ENCODE measurements at regions not wholly inside any gene's neighbourhood (a gene's known extent, or its start where the extent isn't known, plus 50 kb on each side); places are given as distances from the start of the nearest gene placed in this dataset.

DNA sequence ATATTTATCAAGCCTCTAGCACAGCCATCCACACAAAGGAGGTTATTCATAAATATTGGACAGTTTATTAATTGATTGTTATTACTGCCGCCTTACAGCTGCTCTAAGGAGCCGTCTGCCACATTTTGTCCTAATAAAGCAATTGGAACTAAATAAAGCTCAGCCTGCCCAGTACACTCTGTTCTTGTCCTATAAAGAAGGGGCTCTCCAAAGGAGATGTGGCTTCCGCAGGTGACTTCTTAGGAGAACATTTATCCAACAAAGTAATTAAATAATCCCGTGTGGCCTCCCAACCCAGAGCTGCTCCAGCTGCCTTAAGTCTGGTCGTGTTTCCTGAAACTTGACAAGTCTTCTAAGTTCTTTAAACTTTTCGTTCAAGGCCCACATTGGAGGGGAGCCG lies 497.7 kb downstream of the NPHP4 start:
- H3K27me3 ChIP-seq (ENCODE audit: insufficient read depth): no peaks in the 10 kb centered on the region
- 0 out of 3 replicates have a peak, but pooled peaks cover 3% of the 10 kb centered on the region for H3K4me1 Mint-ChIP-seq
- H4K20me1 ChIP-seq (replicated peaks; ENCODE audit: insufficient read depth): no peaks in the 10 kb centered on the region
- no peaks in the 10 kb centered on the region for H3K4me1 ChIP-seq (ENCODE audit: insufficient read depth)
- ATAC-seq (no peak), DNase-seq (ENCODE audit: low spot score) (no peak)
- no peak overlapping the region for H3K4me2 ChIP-seq
- no peaks in the 10 kb centered on the region for H3K9me2 ChIP-seq (ENCODE audit: insufficient read depth)
- no peak overlapping the region for H3K4me3 ChIP-seq
- H3K36me3 ChIP-seq (ENCODE audit: insufficient read depth): no peaks in the 10 kb centered on the region
- no peaks in the 10 kb centered on the region for H3K36me3 Mint-ChIP-seq (ENCODE audit: low read depth)
- H3K27ac Mint-ChIP-seq: no peak overlapping the region
- H3K27ac ChIP-seq (ENCODE audit: low read depth): no peak overlapping the region
- no peak for TF ChIP-seq ZNF114 (CRISPR knock-in tag; IDR thresholded peaks at IDR 0.05)
- TF ChIP-seq, protein P1, sequence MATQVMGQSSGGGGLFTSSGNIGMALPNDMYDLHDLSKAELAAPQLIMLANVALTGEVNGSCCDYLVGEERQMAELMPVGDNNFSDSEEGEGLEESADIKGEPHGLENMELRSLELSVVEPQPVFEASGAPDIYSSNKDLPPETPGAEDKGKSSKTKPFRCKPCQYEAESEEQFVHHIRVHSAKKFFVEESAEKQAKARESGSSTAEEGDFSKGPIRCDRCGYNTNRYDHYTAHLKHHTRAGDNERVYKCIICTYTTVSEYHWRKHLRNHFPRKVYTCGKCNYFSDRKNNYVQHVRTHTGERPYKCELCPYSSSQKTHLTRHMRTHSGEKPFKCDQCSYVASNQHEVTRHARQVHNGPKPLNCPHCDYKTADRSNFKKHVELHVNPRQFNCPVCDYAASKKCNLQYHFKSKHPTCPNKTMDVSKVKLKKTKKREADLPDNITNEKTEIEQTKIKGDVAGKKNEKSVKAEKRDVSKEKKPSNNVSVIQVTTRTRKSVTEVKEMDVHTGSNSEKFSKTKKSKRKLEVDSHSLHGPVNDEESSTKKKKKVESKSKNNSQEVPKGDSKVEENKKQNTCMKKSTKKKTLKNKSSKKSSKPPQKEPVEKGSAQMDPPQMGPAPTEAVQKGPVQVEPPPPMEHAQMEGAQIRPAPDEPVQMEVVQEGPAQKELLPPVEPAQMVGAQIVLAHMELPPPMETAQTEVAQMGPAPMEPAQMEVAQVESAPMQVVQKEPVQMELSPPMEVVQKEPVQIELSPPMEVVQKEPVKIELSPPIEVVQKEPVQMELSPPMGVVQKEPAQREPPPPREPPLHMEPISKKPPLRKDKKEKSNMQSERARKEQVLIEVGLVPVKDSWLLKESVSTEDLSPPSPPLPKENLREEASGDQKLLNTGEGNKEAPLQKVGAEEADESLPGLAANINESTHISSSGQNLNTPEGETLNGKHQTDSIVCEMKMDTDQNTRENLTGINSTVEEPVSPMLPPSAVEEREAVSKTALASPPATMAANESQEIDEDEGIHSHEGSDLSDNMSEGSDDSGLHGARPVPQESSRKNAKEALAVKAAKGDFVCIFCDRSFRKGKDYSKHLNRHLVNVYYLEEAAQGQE (IDR thresholded peaks at IDR 0.05; ENCODE audit: unreplicated experiment): no peak
- TF ChIP-seq, protein P2, sequence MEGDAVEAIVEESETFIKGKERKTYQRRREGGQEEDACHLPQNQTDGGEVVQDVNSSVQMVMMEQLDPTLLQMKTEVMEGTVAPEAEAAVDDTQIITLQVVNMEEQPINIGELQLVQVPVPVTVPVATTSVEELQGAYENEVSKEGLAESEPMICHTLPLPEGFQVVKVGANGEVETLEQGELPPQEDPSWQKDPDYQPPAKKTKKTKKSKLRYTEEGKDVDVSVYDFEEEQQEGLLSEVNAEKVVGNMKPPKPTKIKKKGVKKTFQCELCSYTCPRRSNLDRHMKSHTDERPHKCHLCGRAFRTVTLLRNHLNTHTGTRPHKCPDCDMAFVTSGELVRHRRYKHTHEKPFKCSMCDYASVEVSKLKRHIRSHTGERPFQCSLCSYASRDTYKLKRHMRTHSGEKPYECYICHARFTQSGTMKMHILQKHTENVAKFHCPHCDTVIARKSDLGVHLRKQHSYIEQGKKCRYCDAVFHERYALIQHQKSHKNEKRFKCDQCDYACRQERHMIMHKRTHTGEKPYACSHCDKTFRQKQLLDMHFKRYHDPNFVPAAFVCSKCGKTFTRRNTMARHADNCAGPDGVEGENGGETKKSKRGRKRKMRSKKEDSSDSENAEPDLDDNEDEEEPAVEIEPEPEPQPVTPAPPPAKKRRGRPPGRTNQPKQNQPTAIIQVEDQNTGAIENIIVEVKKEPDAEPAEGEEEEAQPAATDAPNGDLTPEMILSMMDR (conservative IDR thresholded peaks at IDR 0.05; ENCODE audit: low read depth in 2 of 2): no peak
- TF ChIP-seq EZH2phosphoT487 (IDR thresholded peaks at IDR 0.05; ENCODE audit: unreplicated experiment): no peak
- no peak for TF ChIP-seq JUNB (IDR thresholded peaks at IDR 0.05; ENCODE audit: unreplicated experiment)
- TF ChIP-seq, protein P3, sequence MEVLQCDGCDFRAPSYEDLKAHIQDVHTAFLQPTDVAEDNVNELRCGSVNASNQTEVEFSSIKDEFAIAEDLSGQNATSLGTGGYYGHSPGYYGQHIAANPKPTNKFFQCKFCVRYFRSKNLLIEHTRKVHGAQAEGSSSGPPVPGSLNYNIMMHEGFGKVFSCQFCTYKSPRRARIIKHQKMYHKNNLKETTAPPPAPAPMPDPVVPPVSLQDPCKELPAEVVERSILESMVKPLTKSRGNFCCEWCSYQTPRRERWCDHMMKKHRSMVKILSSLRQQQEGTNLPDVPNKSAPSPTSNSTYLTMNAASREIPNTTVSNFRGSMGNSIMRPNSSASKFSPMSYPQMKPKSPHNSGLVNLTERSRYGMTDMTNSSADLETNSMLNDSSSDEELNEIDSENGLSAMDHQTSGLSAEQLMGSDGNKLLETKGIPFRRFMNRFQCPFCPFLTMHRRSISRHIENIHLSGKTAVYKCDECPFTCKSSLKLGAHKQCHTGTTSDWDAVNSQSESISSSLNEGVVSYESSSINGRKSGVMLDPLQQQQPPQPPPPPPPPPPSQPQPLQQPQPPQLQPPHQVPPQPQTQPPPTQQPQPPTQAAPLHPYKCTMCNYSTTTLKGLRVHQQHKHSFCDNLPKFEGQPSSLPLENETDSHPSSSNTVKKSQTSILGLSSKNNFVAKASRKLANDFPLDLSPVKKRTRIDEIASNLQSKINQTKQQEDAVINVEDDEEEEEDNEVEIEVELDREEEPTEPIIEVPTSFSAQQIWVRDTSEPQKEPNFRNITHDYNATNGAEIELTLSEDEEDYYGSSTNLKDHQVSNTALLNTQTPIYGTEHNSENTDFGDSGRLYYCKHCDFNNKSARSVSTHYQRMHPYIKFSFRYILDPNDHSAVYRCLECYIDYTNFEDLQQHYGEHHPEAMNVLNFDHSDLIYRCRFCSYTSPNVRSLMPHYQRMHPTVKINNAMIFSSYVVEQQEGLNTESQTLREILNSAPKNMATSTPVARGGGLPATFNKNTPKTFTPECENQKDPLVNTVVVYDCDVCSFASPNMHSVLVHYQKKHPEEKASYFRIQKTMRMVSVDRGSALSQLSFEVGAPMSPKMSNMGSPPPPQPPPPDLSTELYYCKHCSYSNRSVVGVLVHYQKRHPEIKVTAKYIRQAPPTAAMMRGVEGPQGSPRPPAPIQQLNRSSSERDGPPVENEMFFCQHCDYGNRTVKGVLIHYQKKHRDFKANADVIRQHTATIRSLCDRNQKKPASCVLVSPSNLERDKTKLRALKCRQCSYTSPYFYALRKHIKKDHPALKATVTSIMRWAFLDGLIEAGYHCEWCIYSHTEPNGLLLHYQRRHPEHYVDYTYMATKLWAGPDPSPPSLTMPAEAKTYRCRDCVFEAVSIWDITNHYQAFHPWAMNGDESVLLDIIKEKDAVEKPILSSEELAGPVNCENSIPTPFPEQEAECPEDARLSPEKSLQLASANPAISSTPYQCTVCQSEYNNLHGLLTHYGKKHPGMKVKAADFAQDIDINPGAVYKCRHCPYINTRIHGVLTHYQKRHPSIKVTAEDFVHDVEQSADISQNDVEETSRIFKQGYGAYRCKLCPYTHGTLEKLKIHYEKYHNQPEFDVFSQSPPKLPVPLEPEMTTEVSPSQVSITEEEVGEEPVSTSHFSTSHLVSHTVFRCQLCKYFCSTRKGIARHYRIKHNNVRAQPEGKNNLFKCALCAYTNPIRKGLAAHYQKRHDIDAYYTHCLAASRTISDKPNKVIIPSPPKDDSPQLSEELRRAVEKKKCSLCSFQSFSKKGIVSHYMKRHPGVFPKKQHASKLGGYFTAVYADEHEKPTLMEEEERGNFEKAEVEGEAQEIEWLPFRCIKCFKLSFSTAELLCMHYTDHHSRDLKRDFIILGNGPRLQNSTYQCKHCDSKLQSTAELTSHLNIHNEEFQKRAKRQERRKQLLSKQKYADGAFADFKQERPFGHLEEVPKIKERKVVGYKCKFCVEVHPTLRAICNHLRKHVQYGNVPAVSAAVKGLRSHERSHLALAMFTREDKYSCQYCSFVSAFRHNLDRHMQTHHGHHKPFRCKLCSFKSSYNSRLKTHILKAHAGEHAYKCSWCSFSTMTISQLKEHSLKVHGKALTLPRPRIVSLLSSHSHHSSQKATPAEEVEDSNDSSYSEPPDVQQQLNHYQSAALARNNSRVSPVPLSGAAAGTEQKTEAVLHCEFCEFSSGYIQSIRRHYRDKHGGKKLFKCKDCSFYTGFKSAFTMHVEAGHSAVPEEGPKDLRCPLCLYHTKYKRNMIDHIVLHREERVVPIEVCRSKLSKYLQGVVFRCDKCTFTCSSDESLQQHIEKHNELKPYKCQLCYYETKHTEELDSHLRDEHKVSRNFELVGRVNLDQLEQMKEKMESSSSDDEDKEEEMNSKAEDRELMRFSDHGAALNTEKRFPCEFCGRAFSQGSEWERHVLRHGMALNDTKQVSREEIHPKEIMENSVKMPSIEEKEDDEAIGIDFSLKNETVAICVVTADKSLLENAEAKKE (CRISPR knock-in tag; IDR thresholded peaks at IDR 0.05): no peak
- no peak for TF ChIP-seq STAT1 (IDR thresholded peaks at IDR 0.05; ENCODE audit: unreplicated experiment)
- TF ChIP-seq, protein P4, sequence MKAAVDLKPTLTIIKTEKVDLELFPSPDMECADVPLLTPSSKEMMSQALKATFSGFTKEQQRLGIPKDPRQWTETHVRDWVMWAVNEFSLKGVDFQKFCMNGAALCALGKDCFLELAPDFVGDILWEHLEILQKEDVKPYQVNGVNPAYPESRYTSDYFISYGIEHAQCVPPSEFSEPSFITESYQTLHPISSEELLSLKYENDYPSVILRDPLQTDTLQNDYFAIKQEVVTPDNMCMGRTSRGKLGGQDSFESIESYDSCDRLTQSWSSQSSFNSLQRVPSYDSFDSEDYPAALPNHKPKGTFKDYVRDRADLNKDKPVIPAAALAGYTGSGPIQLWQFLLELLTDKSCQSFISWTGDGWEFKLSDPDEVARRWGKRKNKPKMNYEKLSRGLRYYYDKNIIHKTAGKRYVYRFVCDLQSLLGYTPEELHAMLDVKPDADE (IDR thresholded peaks at IDR 0.05): no peak
- TF ChIP-seq ZNF331 (CRISPR knock-in tag; IDR thresholded peaks at IDR 0.05; ENCODE audit: low read depth): no peak
- TF ChIP-seq POLR2AphosphoS5 (IDR thresholded peaks at IDR 0.05; ENCODE audit: low read depth): no peak
- no peak for TF ChIP-seq EZH2 (IDR thresholded peaks at IDR 0.05; ENCODE audit: low read depth, unreplicated experiment)
- TF ChIP-seq NANOG (IDR thresholded peaks at IDR 0.05; ENCODE audit: borderline replicate concordance): no peak
- no peak for TF ChIP-seq CREB1 (CRISPR knock-in tag; IDR thresholded peaks at IDR 0.05; ENCODE audit: low read depth)
- H2AFZ ChIP-seq: no peak overlapping the region
- no peaks in the 10 kb centered on the region; the same call in 2 of the 3 replicates for H3K9me3 Mint-ChIP-seq
- H3K27me3 Mint-ChIP-seq (ENCODE audit: insufficient read depth, low read depth, poor library complexity): no peaks in the 10 kb centered on the region
- no peaks in the 10 kb centered on the region for H3F3A ChIP-seq (replicated peaks; ENCODE audit: low read depth)
- H3K79me2 ChIP-seq (replicated peaks; ENCODE audit: insufficient read depth): no peaks in the 10 kb centered on the region
- no peak overlapping the region for H3K4me3 Mint-ChIP-seq
